ENCODE measurements at regions not wholly inside any gene's neighbourhood (a gene's known extent, or its start where the extent isn't known, plus 50 kb on each side); places are given as distances from the start of the nearest gene placed in this dataset.

- TF ChIP-seq CTCF (IDR thresholded peaks at IDR 0.05) (no peak), POLR2AphosphoS5 (IDR thresholded peaks at IDR 0.05) (no peak)
Measured at GRCh38 chr13:90696254-90696653, 651.2 kb upstream of the MIR17HG start.

Measured in prostate gland (tissue), 2 donors.